H1 (cell line): ENCODE measurements at regions not wholly inside any gene's neighbourhood (a gene's known extent, or its start where the extent isn't known, plus 50 kb on each side); places are given as distances from the start of the nearest gene placed in this dataset.

Experiments used
- CTCF ChIA-PET: fragments of 300-600 bp; sonication (Branson Sonifier 250); formaldehyde crosslinking; loops from one replicate; lab custom pipeline; 2021; ENCODE audit not compliant: partially characterized antibody; lab: Charles Lee
- POLR2A ChIA-PET: fragments of 300-600 bp; sonication (Branson Sonifier 250); formaldehyde crosslinking; loops from one replicate; lab custom pipeline; 2021; ENCODE audit warnings: inconsistent platforms; ENCODE audit not compliant: partially characterized antibody; lab: Charles Lee
- DNase-seq, 2 experiments: peaks; one replicate each; pipeline versions ENCODE4 v3.0.0 to v3.0.0-alpha.2; 2010 to 2022; ENCODE audit warnings: low spot score in 2 of 2, low read depth in 1 of 2, mixed read lengths in 1 of 2
- FAIRE-seq: peaks from 2 replicates; lab custom pipeline; 2011; peaks lifted over from hg19 to GRCh38; lab: Jason Lieb, UNC
- H2AFZ ChIP-seq: 2 replicates; pipeline ENCODE4 v1.8.1; 2012; ENCODE audit warnings: low read length, inconsistent platforms
- H2AK5ac ChIP-seq: 2 replicates; pipeline ENCODE4 v1.6.1; 2013; ENCODE audit warnings: low read depth, low read length
- H2BK120ac ChIP-seq: replicated peaks from 2 replicates; pipeline ENCODE3; 2013; ENCODE audit warnings: low read depth, low read length, inconsistent platforms
- H2BK12ac ChIP-seq: 2 replicates; pipeline ENCODE4 v1.6.1; 2013; ENCODE audit warnings: low read depth, low read length
- H2BK15ac ChIP-seq: 2 replicates; pipeline ENCODE4 v1.6.1; 2013; ENCODE audit warnings: low read length
- H2BK20ac ChIP-seq: 2 replicates; pipeline ENCODE4 v1.6.1; 2013; ENCODE audit warnings: low read length
- H2BK5ac ChIP-seq: 2 replicates; pipeline ENCODE4 v1.6.1; 2013; ENCODE audit warnings: low read depth, low read length
- H3K14ac ChIP-seq: 2 replicates; pipeline ENCODE4 v1.6.1; 2013; ENCODE audit warnings: inconsistent platforms; ENCODE audit not compliant: insufficient read length
- H3K18ac ChIP-seq: 2 replicates; pipeline ENCODE4 v1.6.1; 2013; ENCODE audit warnings: low read length; ENCODE audit errors: extremely low read depth
- H3K23ac ChIP-seq: 2 replicates; pipeline ENCODE4 v1.6.1; 2013; ENCODE audit warnings: inconsistent platforms; ENCODE audit not compliant: insufficient read length
- H3K23me2 ChIP-seq: 2 replicates; pipeline ENCODE4 v1.6.1; 2013; ENCODE audit warnings: low read depth, low read length
- H3K27ac ChIP-seq: 2 replicates; pipeline ENCODE4 v1.6.1; 2011; ENCODE audit warnings: low read depth, low read length, inconsistent platforms
- H3K27me3 ChIP-seq, 4 experiments: replicated peaks in 1 of 4; 1 replicate in 1 of 4; 2 replicates in 3 of 4; pipeline versions ENCODE4 v1.6.1 to v1.8.1; 2011 to 2013; ENCODE audit warnings: low read length in 3 of 4, mild to moderate bottlenecking in 3 of 4, inconsistent platforms in 2 of 4, mixed read lengths in 2 of 4, moderate library complexity in 1 of 4; ENCODE audit not compliant: control insufficient read depth in 3 of 4, insufficient read depth in 3 of 4; ENCODE audit errors: extremely low read depth in 1 of 4
- H3K36me3 ChIP-seq, 4 experiments: 2 replicates each; pipeline versions ENCODE4 v1.6.1 to v1.8.1; 2011 to 2013; ENCODE audit warnings: mild to moderate bottlenecking in 4 of 4, low read length in 3 of 4, moderate library complexity in 2 of 4, control low read depth in 1 of 4, inconsistent platforms in 1 of 4; ENCODE audit not compliant: insufficient read depth in 4 of 4, control insufficient read depth in 2 of 4
- H3K4ac ChIP-seq: replicated peaks from 2 replicates; pipeline ENCODE3; 2013; ENCODE audit warnings: low read length, low read depth, mixed read lengths, inconsistent platforms; ENCODE audit not compliant: insufficient read length
- H3K4me1 ChIP-seq, 4 experiments: replicated peaks in 1 of 4; 1 replicate in 1 of 4; 2 replicates in 3 of 4; pipeline versions ENCODE4 v1.6.1 to v1.8.1; 2011 to 2013; ENCODE audit warnings: low read length in 3 of 4, inconsistent platforms in 2 of 4, mixed read lengths in 1 of 4; ENCODE audit not compliant: insufficient read depth in 4 of 4, control insufficient read depth in 3 of 4
- H3K4me2 ChIP-seq, 2 experiments: 2 replicates each; pipeline versions ENCODE4 v1.6.1 to v1.8.1; 2011 to 2013; ENCODE audit warnings: low read depth in 2 of 2, low read length in 2 of 2, control low read depth in 1 of 2, inconsistent platforms in 1 of 2, mild to moderate bottlenecking in 1 of 2; ENCODE audit not compliant: insufficient read depth in 1 of 2
- H3K4me3 ChIP-seq, 4 experiments: fragments of 200-600, 300-600 bp in 1 of 4; sonication (generic), shearing (Covaris generic), sonication (Bioruptor Twin) in 1 of 4; 2 replicates each; pipeline versions ENCODE4 v1.5.1 to v1.8.1; 2011 to 2016; ENCODE audit warnings: low read length in 4 of 4, low read depth in 3 of 4, control low read depth in 2 of 4, inconsistent platforms in 2 of 4, mild to moderate bottlenecking in 2 of 4, mixed read lengths in 1 of 4, moderate library complexity in 1 of 4; ENCODE audit not compliant: insufficient read depth in 2 of 4; ENCODE audit errors: extremely low read depth in 1 of 4
- H3K56ac ChIP-seq: replicated peaks from 2 replicates; pipeline ENCODE3; 2013; ENCODE audit warnings: low read depth, mild to moderate bottlenecking, mixed read lengths, low read length, inconsistent platforms; ENCODE audit not compliant: insufficient read length
- H3K79me1 ChIP-seq: 2 replicates; pipeline ENCODE4 v1.6.1; 2013; ENCODE audit warnings: low read depth, low read length, control low read depth
- H3K79me2 ChIP-seq, 2 experiments: 2 replicates each; pipeline versions ENCODE4 v1.6.1 to v1.8.1; 2012 to 2013; ENCODE audit warnings: low read length in 2 of 2, mild to moderate bottlenecking in 2 of 2, inconsistent platforms in 1 of 2; ENCODE audit not compliant: insufficient read depth in 2 of 2, control insufficient read depth in 1 of 2
- H3K9ac ChIP-seq, 4 experiments: replicated peaks in 1 of 4; 1 replicate in 1 of 4; 2 replicates in 3 of 4; pipeline versions ENCODE4 v1.6.1 to v1.8.1; 2011 to 2013; ENCODE audit warnings: low read depth in 3 of 4, low read length in 3 of 4, control low read depth in 2 of 4, mild to moderate bottlenecking in 2 of 4, moderate library complexity in 2 of 4, inconsistent platforms in 1 of 4; ENCODE audit errors: extremely low read depth in 1 of 4
- H3K9me3 ChIP-seq, 2 experiments: 2 replicates each; pipeline versions ENCODE4 v1.6.1 to v1.8.1; 2012 to 2013; ENCODE audit warnings: mild to moderate bottlenecking in 2 of 2, moderate library complexity in 2 of 2, control low read depth in 1 of 2, inconsistent platforms in 1 of 2, low read depth in 1 of 2, low read length in 1 of 2, mixed read lengths in 1 of 2; ENCODE audit not compliant: insufficient read depth in 2 of 2
- H4K20me1 ChIP-seq, 2 experiments: replicated peaks in 1 of 2; 2 replicates each; pipeline versions ENCODE3 to v1.8.1; 2011 to 2013; ENCODE audit warnings: inconsistent platforms in 2 of 2, low read length in 2 of 2, mild to moderate bottlenecking in 1 of 2; ENCODE audit not compliant: insufficient read depth in 2 of 2, control insufficient read depth in 1 of 2
- H4K5ac ChIP-seq: 2 replicates; pipeline ENCODE4 v1.6.1; 2013; ENCODE audit warnings: low read length, low read depth, mixed read lengths, inconsistent platforms; ENCODE audit not compliant: insufficient read length
- H4K8ac ChIP-seq: 2 replicates; pipeline ENCODE4 v1.8.0; 2013; ENCODE audit warnings: mild to moderate bottlenecking, moderate library complexity, low read length, inconsistent platforms; ENCODE audit not compliant: insufficient read depth; ENCODE audit errors: extremely low read depth
- H4K91ac ChIP-seq: replicated peaks from 2 replicates; pipeline ENCODE3; 2013; ENCODE audit warnings: low read length, mixed read lengths, inconsistent platforms; ENCODE audit not compliant: insufficient read length
- ATF3 ChIP-seq: IDR thresholded peaks from 2 replicates; pipeline ENCODE4 v1.6.1; 2011; ENCODE audit warnings: low read depth, mild to moderate bottlenecking, low read length; ENCODE audit not compliant: insufficient read depth
- BACH1 ChIP-seq: IDR thresholded peaks from 2 replicates; pipeline ENCODE4 v1.6.1; 2012; ENCODE audit warnings: low read length, improper control_type of control experiment
- BCL11A ChIP-seq, 2 experiments: IDR thresholded peaks; one replicate each; pipeline ENCODE4 v1.6.1; 2011; ENCODE audit warnings: low read depth in 2 of 2, low read length in 2 of 2, mild to moderate bottlenecking in 2 of 2
- BRCA1 ChIP-seq: IDR thresholded peaks from 2 replicates; pipeline ENCODE4 v1.6.1; 2012; ENCODE audit warnings: low read depth, low read length, improper control_type of control experiment
- CHD1 ChIP-seq: IDR thresholded peaks from 2 replicates; pipeline ENCODE4 v1.6.1; 2012; ENCODE audit warnings: low read depth, low read length, improper control_type of control experiment
- CHD2 ChIP-seq: IDR thresholded peaks from 2 replicates; pipeline ENCODE4 v1.6.1; 2012; ENCODE audit warnings: low read length, improper control_type of control experiment
- CTCF ChIP-seq, 3 experiments: IDR thresholded peaks; 1 replicate in 2 of 3; 2 replicates in 1 of 3; pipeline versions ENCODE4 v1.5.1 to v1.6.1; 2011; ENCODE audit warnings: low read length in 3 of 3, mild to moderate bottlenecking in 3 of 3, inconsistent platforms in 2 of 3, low read depth in 1 of 3, moderate library complexity in 1 of 3; ENCODE audit not compliant: insufficient read depth in 1 of 3; ENCODE audit errors: control extremely low read depth in 1 of 3
- EGR1 ChIP-seq: IDR thresholded peaks from 2 replicates; pipeline ENCODE4 v1.6.1; 2011; ENCODE audit warnings: low read depth, low read length, borderline replicate concordance
- EZH2 ChIP-seq: fragments of 200-600 bp; sonication (generic); IDR thresholded peaks from 2 replicates; pipeline ENCODE4 v1.7.1; 2012; ENCODE audit warnings: low read depth, mild to moderate bottlenecking, moderate library complexity, low read length, inconsistent platforms; ENCODE audit not compliant: severe bottlenecking
- FOSL1 ChIP-seq: IDR thresholded peaks from 2 replicates; pipeline ENCODE4 v1.6.1; 2011; ENCODE audit warnings: mild to moderate bottlenecking, low read depth, low read length, moderate library complexity; ENCODE audit not compliant: insufficient read depth
- RBBP5 ChIP-seq: IDR thresholded peaks from 2 replicates; pipeline ENCODE4 v1.7.1; 2012; ENCODE audit warnings: low read depth, mild to moderate bottlenecking, inconsistent platforms, low read length, moderate library complexity, borderline replicate concordance
- TCF12 ChIP-seq: IDR thresholded peaks from 2 replicates; pipeline ENCODE4 v1.6.1; 2011; ENCODE audit warnings: low read depth, mild to moderate bottlenecking, low read length
- WGBS, 2 experiments: shearing (Covaris generic) in 1 of 2; methylation state at CpG; one replicate each; pipeline versions ENCODE4 v1.1.6 to v1.1.7; 2013 to 2015; ENCODE audit warnings: low lambda C conversion rate in 2 of 2, mixed read lengths in 2 of 2, inconsistent platforms in 1 of 2, low coverage in 1 of 2, missing lambda C conversion rate in 1 of 2; ENCODE audit not compliant: insufficient replicate concordance in 2 of 2, insufficient coverage in 1 of 2, insufficient read length in 1 of 2; ENCODE audit errors: extremely low coverage in 1 of 2, missing lambda C conversion rate in 1 of 2; 5-methylcytosine and 5-hydroxymethylcytosine counted together

GRCh38 chr12:65568517-65568916 is 255.8 kb upstream of the HMGA2 start:
- H3K23ac ChIP-seq = no peak overlapping the region
- FAIRE-seq (no peak), DNase-seq (no peak)
- H3K4ac ChIP-seq = no peak overlapping the region
- no peaks in the 10 kb centered on the region for H3K36me3 ChIP-seq
- H4K20me1 ChIP-seq = no peaks in the 10 kb centered on the region
- peaks cover 0 to 1% (median 0%) of the 10 kb centered on the region in 4 experiments; a peak in 1 of 7 replicates for H3K27me3 ChIP-seq
- H2BK20ac ChIP-seq = no peak overlapping the region
- ChIA-PET CTCF (interaction anchor here (2.1 kb wide), 1 partner anchor 12 kb away, joined by 6 read pairs; no protein-coding TSS in a partner anchor), POLR2A (no interaction called here)
- no peaks in the 10 kb centered on the region for H3K4me1 ChIP-seq
- H2BK12ac ChIP-seq = no peak overlapping the region
- no peak overlapping the region for H4K91ac ChIP-seq
- H2AK5ac ChIP-seq = no peak overlapping the region
- WGBS, 2 experiments = 92% methylated on average over 4 of the region's 4 CpGs; no CpG with 5 or more reads in 1 of the 2 experiments
- no peaks in the 10 kb centered on the region for H3K23me2 ChIP-seq
- H3K4me3 ChIP-seq = no peak overlapping the region
- H3K79me2 ChIP-seq = no peaks in the 10 kb centered on the region
- H3K14ac ChIP-seq = no peak overlapping the region
- H2BK15ac ChIP-seq = no peak overlapping the region
- no peak overlapping the region for H2BK120ac ChIP-seq
- no peak overlapping the region for H3K27ac ChIP-seq
- no peak overlapping the region for H3K18ac ChIP-seq
- H3K9ac ChIP-seq = no peak overlapping the region
- no peaks in the 10 kb centered on the region for H3K9me3 ChIP-seq
- H2BK5ac ChIP-seq = no peak overlapping the region
- no peak overlapping the region for H4K5ac ChIP-seq
- no peaks in the 10 kb centered on the region for H3K79me1 ChIP-seq
- H2AFZ ChIP-seq = no peak overlapping the region
- H4K8ac ChIP-seq = no peak overlapping the region
- H3K4me2 ChIP-seq = no peak overlapping the region
- no peak overlapping the region for H3K56ac ChIP-seq
- TF ChIP-seq BRCA1 = no peak
- TF ChIP-seq RBBP5 = no peak
- TF ChIP-seq ATF3 = no peak
- TF ChIP-seq EZH2 = no peak
- TF ChIP-seq CHD2 = no peak
- TF ChIP-seq FOSL1 = no peak
- TF ChIP-seq CHD1 = no peak
- no peak for TF ChIP-seq TCF12
- TF ChIP-seq BACH1 = no peak
- no peak for TF ChIP-seq EGR1
- no peak for TF ChIP-seq CTCF (IDR thresholded peaks at IDR 0.05; ENCODE audit: control extremely low read depth in 1 of 3, insufficient read depth in 1 of 3, low read depth in 1 of 3, low read length in 3 of 3)
- TF ChIP-seq BCL11A (IDR thresholded peaks at IDR 0.05; ENCODE audit: low read depth in 2 of 2, low read length in 2 of 2) = no peak
